MM.1S (cell line): ENCODE measurements at regions not wholly inside any gene's neighbourhood (a gene's known extent, or its start where the extent isn't known, plus 50 kb on each side); places are given as distances from the start of the nearest gene placed in this dataset.
"Not testable (repeated sequence)": the region's sequence is repeated elsewhere in the genome, so short reads cannot be mapped to it uniquely, and the experiment has no call there.

ENCODE experiments used
- DNase-seq: peaks from one replicate; pipeline ENCODE4 v3.0.0-alpha.2; 2015
- H2AFZ ChIP-seq: fragments of 300-600 bp; sonication (generic); 2 replicates; pipeline ENCODE4 v1.6.0; 2016; ENCODE audit warnings: antibody characterized with exemption, low read length
- H3F3A ChIP-seq: fragments of 300-600 bp; sonication (generic); 2 replicates; pipeline ENCODE4 v1.6.1; 2016; ENCODE audit warnings: mild to moderate bottlenecking, antibody characterized with exemption, low read length, moderate library complexity, mixed read lengths; ENCODE audit not compliant: insufficient read depth
- H3K27ac ChIP-seq: fragments of 300-600 bp; sonication (generic); 2 replicates; pipeline ENCODE4 v1.5.1; 2016; ENCODE audit warnings: mild to moderate bottlenecking, low read length
- H3K27me3 ChIP-seq: fragments of 300-600 bp; sonication (generic); replicated peaks from 2 replicates; pipeline ENCODE4 v1.6.0; 2016; ENCODE audit warnings: low read length; ENCODE audit not compliant: insufficient read depth
- H3K36me3 ChIP-seq: fragments of 300-600 bp; sonication (generic); replicated peaks from 2 replicates; pipeline ENCODE4 v1.6.1; 2016; ENCODE audit warnings: mild to moderate bottlenecking, low read length, mixed read lengths; ENCODE audit not compliant: insufficient read depth
- H3K4me1 ChIP-seq: fragments of 300-600 bp; sonication (generic); 2 replicates; pipeline ENCODE4 v1.6.1; 2016; ENCODE audit warnings: low read length, mixed read lengths
- H3K4me2 ChIP-seq: fragments of 300-600 bp; sonication (generic); 2 replicates; pipeline ENCODE4 v1.6.0; 2016; ENCODE audit warnings: low read depth, low read length
- H3K4me3 ChIP-seq: fragments of 300-600 bp; sonication (generic); 2 replicates; pipeline ENCODE4 v1.5.1; 2016; ENCODE audit warnings: low read length, mixed read lengths
- H3K79me2 ChIP-seq: fragments of 300-600 bp; sonication (generic); 2 replicates; pipeline ENCODE4 v1.6.1; 2016; ENCODE audit warnings: mixed run types, low read length, mixed read lengths
- H3K9ac ChIP-seq: fragments of 300-600 bp; sonication (generic); 2 replicates; pipeline ENCODE4 v1.6.1; 2016; ENCODE audit warnings: low read length, mixed read lengths
- H3K9me2 ChIP-seq: fragments of 300-600 bp; sonication (generic); replicated peaks from 2 replicates; pipeline ENCODE4 v1.6.1; 2016; ENCODE audit warnings: mild to moderate bottlenecking, low read length, mixed read lengths; ENCODE audit not compliant: insufficient read depth
- H3K9me3 ChIP-seq: fragments of 300-600 bp; sonication (generic); replicated peaks from 2 replicates; pipeline ENCODE4 v1.6.1; 2016; ENCODE audit warnings: mild to moderate bottlenecking, low read length, mixed read lengths; ENCODE audit not compliant: insufficient read depth
- H4K20me1 ChIP-seq: fragments of 300-600 bp; sonication (generic); 2 replicates; pipeline ENCODE4 v1.6.1; 2016; ENCODE audit warnings: mild to moderate bottlenecking, low read length, moderate library complexity, mixed read lengths; ENCODE audit not compliant: insufficient read depth

- H3K79me2 ChIP-seq, H3K9me2 ChIP-seq, H3K9me3 ChIP-seq, H3K4me3 ChIP-seq, H3K4me1 ChIP-seq, H4K20me1 ChIP-seq, H3F3A ChIP-seq, H2AFZ ChIP-seq, H3K4me2 ChIP-seq, H3K27me3 ChIP-seq, H3K9ac ChIP-seq, DNase-seq, H3K36me3 ChIP-seq, H3K27ac ChIP-seq: not testable (repeated sequence)
Observed at GRCh38 chr1:83274656-83275055, 724.3 kb downstream of the TTLL7 start.

GRCh38 chr1:83272484-83272883 lies 726.4 kb downstream of the TTLL7 start:
- not testable (repeated sequence) for H3K9me3 ChIP-seq, H3K9me2 ChIP-seq, H3F3A ChIP-seq, H3K79me2 ChIP-seq, H3K4me2 ChIP-seq, H3K36me3 ChIP-seq, H3K4me3 ChIP-seq, H3K27me3 ChIP-seq, H4K20me1 ChIP-seq, H3K27ac ChIP-seq, H2AFZ ChIP-seq, H3K9ac ChIP-seq, H3K4me1 ChIP-seq
- peak; percentile 4 for DNase-seq

GRCh38 chr1:83271834-83272233 lies 727.1 kb downstream of the TTLL7 start:
- H3F3A ChIP-seq, H3K9ac ChIP-seq, H3K79me2 ChIP-seq, H2AFZ ChIP-seq, H3K27ac ChIP-seq, H3K36me3 ChIP-seq, H3K9me2 ChIP-seq, H3K4me3 ChIP-seq, H4K20me1 ChIP-seq, H3K4me1 ChIP-seq, H3K9me3 ChIP-seq, H3K27me3 ChIP-seq, H3K4me2 ChIP-seq: not testable (repeated sequence)
- DNase-seq = peak; percentile 10

DNA sequence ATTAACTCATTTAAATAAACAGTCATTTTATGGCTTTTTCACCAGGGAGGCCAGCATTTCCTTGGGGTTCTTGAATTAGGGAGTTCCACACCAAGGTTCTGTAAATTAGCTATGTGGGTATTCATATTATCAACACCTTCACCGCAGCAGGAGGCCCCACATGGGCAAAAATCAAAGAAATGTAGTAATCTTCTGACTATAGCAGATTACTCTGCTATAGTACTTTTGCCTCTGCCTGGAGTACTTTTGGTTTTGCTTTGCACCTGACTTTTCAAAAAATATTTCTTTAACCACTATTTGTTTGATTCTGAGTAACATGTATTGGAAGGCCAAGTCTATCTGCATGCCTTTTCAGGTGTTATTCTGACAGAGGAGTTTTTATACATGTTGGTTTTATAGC lies 728.1 kb downstream of the TTLL7 start:
- H3K4me2 ChIP-seq, H3K9me3 ChIP-seq, H3K9me2 ChIP-seq, H3K36me3 ChIP-seq, H3K27me3 ChIP-seq, H3K9ac ChIP-seq, H3K27ac ChIP-seq, DNase-seq, H3K79me2 ChIP-seq, H2AFZ ChIP-seq, H4K20me1 ChIP-seq, H3F3A ChIP-seq, H3K4me3 ChIP-seq, H3K4me1 ChIP-seq: not testable (repeated sequence)

DNA sequence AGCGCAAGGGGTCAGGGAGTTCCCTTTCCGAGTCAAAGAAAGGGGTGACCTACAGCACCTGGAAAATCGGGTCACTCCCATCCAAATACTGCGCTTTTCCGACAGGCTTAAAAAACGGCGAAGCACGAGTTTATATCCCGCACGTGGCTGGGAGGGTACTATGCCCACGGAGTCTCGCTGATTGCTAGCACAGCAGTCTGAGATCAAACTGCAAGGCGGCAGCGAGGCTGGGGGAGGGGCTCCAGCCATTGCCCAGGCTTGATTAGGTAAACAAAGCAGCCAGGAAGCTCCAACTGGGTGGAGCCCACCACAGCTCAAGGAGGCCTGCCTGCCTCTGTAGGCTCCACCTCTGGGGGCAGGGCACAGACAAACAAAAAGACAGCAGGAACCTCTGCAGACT lies 735.1 kb downstream of the TTLL7 start:
- H4K20me1 ChIP-seq, H3K4me3 ChIP-seq: not testable (repeated sequence)

GRCh38 chr1:83251687-83252086 lies 747.2 kb downstream of the TTLL7 start:
- not testable (repeated sequence) for H3F3A ChIP-seq, H3K9me2 ChIP-seq, H3K79me2 ChIP-seq, H3K36me3 ChIP-seq, DNase-seq, H3K27ac ChIP-seq, H3K4me2 ChIP-seq, H3K4me3 ChIP-seq, H2AFZ ChIP-seq, H3K4me1 ChIP-seq, H3K9ac ChIP-seq, H4K20me1 ChIP-seq, H3K9me3 ChIP-seq, H3K27me3 ChIP-seq

More for the DNA sequence above, 735.1 kb downstream of the TTLL7 start:
- not testable (repeated sequence) for DNase-seq, H3K4me2 ChIP-seq, H3F3A ChIP-seq, H3K27ac ChIP-seq, H3K9ac ChIP-seq, H3K9me3 ChIP-seq, H2AFZ ChIP-seq, H3K79me2 ChIP-seq, H3K36me3 ChIP-seq, H3K4me1 ChIP-seq, H3K27me3 ChIP-seq, H3K9me2 ChIP-seq

- H3K4me3 ChIP-seq, H4K20me1 ChIP-seq, H3K9me3 ChIP-seq, H3K4me2 ChIP-seq, H3K36me3 ChIP-seq, H3K9me2 ChIP-seq, H2AFZ ChIP-seq, H3K27me3 ChIP-seq, H3K27ac ChIP-seq, H3K4me1 ChIP-seq, H3K79me2 ChIP-seq, DNase-seq, H3K9ac ChIP-seq, H3F3A ChIP-seq: not testable (repeated sequence)
Observed at GRCh38 chr1:83246780-83247179, 752.2 kb downstream of the TTLL7 start.

- not testable (repeated sequence) for H3K27me3 ChIP-seq, H3K36me3 ChIP-seq, H3K4me1 ChIP-seq, H2AFZ ChIP-seq, H3K9ac ChIP-seq, H3K4me2 ChIP-seq, H3K9me3 ChIP-seq, H3F3A ChIP-seq, H3K79me2 ChIP-seq, H4K20me1 ChIP-seq, H3K9me2 ChIP-seq, H3K27ac ChIP-seq, H3K4me3 ChIP-seq
- DNase-seq = peak; percentile 9
Observed at GRCh38 chr1:83244832-83245231, 754.1 kb downstream of the TTLL7 start.
